EH (cell line): ENCODE measurements at regions not wholly inside any gene's neighbourhood (a gene's known extent, or its start where the extent isn't known, plus 50 kb on each side); places are given as distances from the start of the nearest gene placed in this dataset.
A peak's percentile ranks its signal among the peaks of the same experiment; 100 is the strongest.

Experiments
- DNase-seq: peaks from one replicate; pipeline ENCODE4 v3.0.0-alpha.2; 2015; ENCODE audit warnings: low read depth

GRCh38 chr18:69109686-69110085 lies 291.0 kb upstream of the DOK6 start:
- peak; percentile 77 for DNase-seq

- DNase-seq = no peak
These were observed 279.9 kb upstream of the DOK6 start for GRCh38 chr18:69120833-69121232.

- DNase-seq = no peak
These were observed 277.3 kb upstream of the DOK6 start for GRCh38 chr18:69123421-69123820.

- peak; percentile 8 for DNase-seq
These were observed 272.7 kb upstream of the DOK6 start for GRCh38 chr18:69127873-69128500.

- no peak for DNase-seq
These were observed 272.1 kb upstream of the DOK6 start for GRCh38 chr18:69128566-69128965.

- DNase-seq = no peak
These were observed 271.7 kb upstream of the DOK6 start for GRCh38 chr18:69128978-69129377.

- DNase-seq = no peak
These were observed 262.6 kb upstream of the DOK6 start for GRCh38 chr18:69138088-69138487.

GRCh38 chr18:69143084-69143483 lies 257.6 kb upstream of the DOK6 start:
- no peak for DNase-seq

GRCh38 chr18:69152436-69152835 lies 248.3 kb upstream of the DOK6 start:
- DNase-seq = no peak

GRCh38 chr18:69157906-69158305 lies 242.8 kb upstream of the DOK6 start:
- no peak for DNase-seq

- DNase-seq = no peak
These were observed 241.7 kb upstream of the DOK6 start for GRCh38 chr18:69158944-69159343.

GRCh38 chr18:69161383-69162028 lies 239.2 kb upstream of the DOK6 start:
- DNase-seq = peak; percentile 82

GRCh38 chr18:69162649-69163048 lies 238.0 kb upstream of the DOK6 start:
- DNase-seq = no peak

GRCh38 chr18:69172046-69172445 lies 228.6 kb upstream of the DOK6 start:
- peak; percentile 46 for DNase-seq

GRCh38 chr18:69175681-69176080 lies 225.0 kb upstream of the DOK6 start:
- DNase-seq = peak; percentile 4

- no peak for DNase-seq
These were observed 223.9 kb upstream of the DOK6 start for GRCh38 chr18:69176741-69177140.

- no peak for DNase-seq
These were observed 223.0 kb upstream of the DOK6 start for GRCh38 chr18:69177702-69178101.

GRCh38 chr18:69186162-69186561 lies 214.5 kb upstream of the DOK6 start:
- no peak for DNase-seq

GRCh38 chr18:69196336-69196735 lies 204.4 kb upstream of the DOK6 start:
- DNase-seq = no peak

- peak; percentile 4 for DNase-seq
These were observed 194.8 kb upstream of the DOK6 start for GRCh38 chr18:69205925-69206324.

GRCh38 chr18:69208545-69208944 lies 192.1 kb upstream of the DOK6 start:
- DNase-seq = no peak

GRCh38 chr18:69209761-69210160 lies 190.9 kb upstream of the DOK6 start:
- no peak for DNase-seq

GRCh38 chr18:69213842-69214241 lies 186.8 kb upstream of the DOK6 start:
- no peak for DNase-seq

GRCh38 chr18:69215161-69215560 lies 185.5 kb upstream of the DOK6 start:
- DNase-seq = no peak
